Kidney (tissue), 13 donors: ENCODE measurements at regions not wholly inside any gene's neighbourhood (a gene's known extent, or its start where the extent isn't known, plus 50 kb on each side); places are given as distances from the start of the nearest gene placed in this dataset.

ENCODE experiments used
- DNase-seq, 5 donors: peaks; one replicate each; pipeline ENCODE4 v3.0.0-alpha.2; 2013 to 2020
- FAIRE-seq: peaks from 2 replicates; lab custom pipeline; 2012; peaks lifted over from hg19 to GRCh38; lab: Jason Lieb, UNC
- H3K27ac ChIP-seq, 2 donors: one replicate each; pipeline ENCODE4 v1.7.0; 2013; ENCODE audit warnings: low read depth in 2 of 2, low read length in 2 of 2, inconsistent platforms in 1 of 2
- H3K27me3 ChIP-seq: one replicate; pipeline ENCODE4 v1.7.1; 2013; ENCODE audit warnings: low read length, inconsistent platforms; ENCODE audit not compliant: control insufficient read depth, insufficient read depth
- H3K36me3 ChIP-seq, 3 donors: one replicate each; pipeline versions ENCODE4 v1.7.0 to v1.7.1; 2013; ENCODE audit warnings: low read length in 3 of 3, control low read depth in 1 of 3, inconsistent platforms in 1 of 3; ENCODE audit not compliant: insufficient read depth in 3 of 3, control insufficient read depth in 2 of 3
- H3K4me1 ChIP-seq, 3 donors: one replicate each; pipeline versions ENCODE4 v1.7.0 to v1.7.1; 2013; ENCODE audit warnings: low read length in 3 of 3, inconsistent platforms in 1 of 3, low read depth in 1 of 3; ENCODE audit not compliant: control insufficient read depth in 2 of 3, insufficient read depth in 2 of 3
- H3K4me3 ChIP-seq, 3 donors: one replicate each; pipeline versions ENCODE4 v1.7.0 to v1.8.1; 2013; ENCODE audit warnings: low read length in 3 of 3, control low read depth in 1 of 3, inconsistent platforms in 1 of 3
- H3K9ac ChIP-seq, 3 donors: one replicate each; pipeline versions ENCODE4 v1.7.0 to v1.7.1; 2013; ENCODE audit warnings: low read length in 3 of 3, control low read depth in 1 of 3, inconsistent platforms in 1 of 3
- H3K9me3 ChIP-seq, 3 donors: one replicate each; pipeline versions ENCODE4 v1.7.0 to v1.7.1; 2013; ENCODE audit warnings: low read length in 3 of 3, control low read depth in 1 of 3, inconsistent platforms in 1 of 3; ENCODE audit not compliant: control insufficient read depth in 2 of 3, insufficient read depth in 1 of 3
- CTCF ChIP-seq: IDR thresholded peaks from 3 replicates; pipeline ENCODE4 v1.5.1; 2012; ENCODE audit warnings: mild to moderate bottlenecking, moderate library complexity, borderline replicate concordance; ENCODE audit not compliant: insufficient read depth; ENCODE audit errors: extremely low read depth
- intact Hi-C: fragments of 100-400 bp; cut with DNase I; formaldehyde crosslinking; loops from one replicate; pipeline ENCODE4 v1.11.1; 2022
- donor health status: control.
- donor health status: control.
- donor health status: control.
- donor health status: control.
- donor health status: control.
- donor health status: DM: yes; HTN: yes; CAD: no.
- donor health status: Normal renal cell carcinoma (clear cell type).

GRCh38 chr16:64305663-64306062 lies 816.2 kb downstream of the CDH11 start:
- H3K4me3 ChIP-seq, result no peak overlapping the region
- FAIRE-seq, result no peak
- H3K36me3 ChIP-seq, result no peaks in the 10 kb centered on the region
- intact Hi-C loops, result no loop called here
- no peak overlapping the region for H3K27ac ChIP-seq
- no peak overlapping the region for H3K9ac ChIP-seq
- DNase-seq, result no peak
- no peak for TF ChIP-seq CTCF
- H3K9me3 ChIP-seq, result peaks cover 0 to 3% (median 0%) of the 10 kb centered on the region in 3 donors
- no peaks in the 10 kb centered on the region for H3K27me3 ChIP-seq
- H3K4me1 ChIP-seq, result no peaks in the 10 kb centered on the region

- Histone ChIP-seq H3K9me3 (peaks cover 0 to 3% (median 0%) of the 10 kb centered on the region in 3 donors), H3K4me1 (no peaks in the 10 kb centered on the region), H3K27me3 (no peaks in the 10 kb centered on the region), H3K4me3 (no peak overlapping the region), H3K9ac (no peak overlapping the region), H3K27ac (no peak overlapping the region), H3K36me3 (no peaks in the 10 kb centered on the region)
- TF ChIP-seq CTCF, result no peak
- intact Hi-C loops, result no loop called here
- DNase-seq (no peak), FAIRE-seq (no peak)
Measured at GRCh38 chr16:64304951-64305350, 816.9 kb downstream of the CDH11 start.

- H3K36me3 ChIP-seq, result no peaks in the 10 kb centered on the region
- FAIRE-seq, result no peak
- intact Hi-C loops, result no loop called here
- H3K27me3 ChIP-seq, result no peaks in the 10 kb centered on the region
- DNase-seq, result no peak
- no peak overlapping the region for H3K9ac ChIP-seq
- H3K9me3 ChIP-seq, result peaks cover 0 to 1% (median 0%) of the 10 kb centered on the region in 3 donors
- no peak overlapping the region for H3K4me3 ChIP-seq
- no peaks in the 10 kb centered on the region for H3K4me1 ChIP-seq
- no peak overlapping the region for H3K27ac ChIP-seq
- no peak for TF ChIP-seq CTCF
Measured at GRCh38 chr16:64304396-64304795, 817.5 kb downstream of the CDH11 start.
